ENCODE measurements at regions not wholly inside any gene's neighbourhood (a gene's known extent, or its start where the extent isn't known, plus 50 kb on each side); places are given as distances from the start of the nearest gene placed in this dataset.

- TF ChIP-seq CTCF (conservative IDR thresholded peaks at IDR 0.05; ENCODE audit: low read depth, low read length) (no peak), EZH2 (IDR thresholded peaks at IDR 0.05; ENCODE audit: borderline replicate concordance, low read depth, low read length, poor library complexity, severe bottlenecking) (no peak)
Observed at GRCh38 chr12:67436230-67436629, 167.1 kb downstream of the CAND1 start.

Data from A673 (cell line).